ENCODE measurements at regions not wholly inside any gene's neighbourhood (a gene's known extent, or its start where the extent isn't known, plus 50 kb on each side); places are given as distances from the start of the nearest gene placed in this dataset.

DNA sequence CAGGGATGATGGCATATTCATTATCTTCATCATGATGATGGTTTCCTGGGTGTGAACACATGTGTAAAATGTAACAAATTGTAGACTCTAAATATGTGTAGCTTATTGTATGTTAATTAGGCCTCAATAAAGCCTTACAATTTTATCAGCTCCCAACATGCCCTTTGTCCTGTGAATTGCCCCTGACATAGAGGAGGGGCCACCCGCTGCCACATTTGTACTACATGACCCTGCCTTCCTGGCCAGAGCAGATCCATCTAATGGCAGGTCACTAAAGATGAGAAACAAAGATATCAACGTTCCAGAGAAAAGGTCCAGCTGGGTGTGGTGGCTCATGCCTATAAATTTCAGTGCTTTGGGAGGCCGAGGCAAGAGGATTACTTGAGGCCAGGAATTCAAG lies 117.2 kb downstream of the CAAP1 start:
- H3K9me3 ChIP-seq (ENCODE audit: low read depth): no peaks in the 10 kb centered on the region
- no peak for DNase-seq (ENCODE audit: low read depth in 1 of 2, low spot score in 1 of 2)
- H3K4me3 ChIP-seq: no peak overlapping the region
- H3K27me3 ChIP-seq: no peaks in the 10 kb centered on the region
- no peak overlapping the region for H3K27ac ChIP-seq
- H3K4me1 ChIP-seq (ENCODE audit: low read depth): no peaks in the 10 kb centered on the region
- no peak for TF ChIP-seq CTCF (IDR thresholded peaks at IDR 0.05; ENCODE audit: low read depth, low read length)
- H3K36me3 ChIP-seq: no peaks in the 10 kb centered on the region

DNA sequence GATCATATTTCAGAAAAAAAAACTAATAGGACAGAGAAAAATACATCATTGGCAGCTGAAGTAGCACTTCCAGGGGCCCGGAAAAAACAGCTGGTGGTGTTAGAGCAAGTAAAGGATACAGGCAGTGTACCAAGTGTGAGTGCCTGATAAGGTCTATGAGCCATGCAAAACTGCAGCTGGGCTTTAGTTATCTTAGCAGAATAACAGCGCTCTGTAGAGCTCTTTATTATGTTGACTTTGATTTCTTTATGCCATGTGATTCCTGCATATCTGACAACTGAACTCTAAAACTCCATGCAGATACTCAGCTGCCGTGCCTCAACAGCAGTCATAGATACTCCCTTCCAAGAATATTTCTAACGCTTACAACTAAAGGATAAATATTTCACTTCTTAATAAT lies 119.5 kb downstream of the CAAP1 start:
- no peak for TF ChIP-seq CTCF (IDR thresholded peaks at IDR 0.05; ENCODE audit: low read depth, low read length)
- Histone ChIP-seq H3K36me3 (no peaks in the 10 kb centered on the region), H3K27me3 (no peaks in the 10 kb centered on the region), H3K27ac (no peak overlapping the region), H3K4me1 (ENCODE audit: low read depth) (no peaks in the 10 kb centered on the region), H3K9me3 (ENCODE audit: low read depth) (no peaks in the 10 kb centered on the region), H3K4me3 (no peak overlapping the region)
- DNase-seq (ENCODE audit: low read depth in 1 of 2, low spot score in 1 of 2): no peak

- no peak for DNase-seq (ENCODE audit: low read depth in 1 of 2, low spot score in 1 of 2)
- no peaks in the 10 kb centered on the region for H3K36me3 ChIP-seq
- no peak overlapping the region for H3K4me3 ChIP-seq
- H3K4me1 ChIP-seq (ENCODE audit: low read depth): no peaks in the 10 kb centered on the region
- no peak overlapping the region for H3K27ac ChIP-seq
- no peaks in the 10 kb centered on the region for H3K27me3 ChIP-seq
- TF ChIP-seq CTCF (IDR thresholded peaks at IDR 0.05; ENCODE audit: low read depth, low read length): no peak
- H3K9me3 ChIP-seq (ENCODE audit: low read depth): no peaks in the 10 kb centered on the region
Measured at GRCh38 chr9:26770821-26771220, 121.8 kb downstream of the CAAP1 start.

- Histone ChIP-seq H3K27ac (no peak overlapping the region), H3K36me3 (no peaks in the 10 kb centered on the region), H3K27me3 (no peaks in the 10 kb centered on the region), H3K9me3 (ENCODE audit: low read depth) (no peaks in the 10 kb centered on the region), H3K4me3 (no peak overlapping the region), H3K4me1 (ENCODE audit: low read depth) (no peaks in the 10 kb centered on the region)
- no peak for DNase-seq (ENCODE audit: low read depth in 1 of 2, low spot score in 1 of 2)
- no peak for TF ChIP-seq CTCF (IDR thresholded peaks at IDR 0.05; ENCODE audit: low read depth, low read length)
Measured at GRCh38 chr9:26768145-26768544, 124.5 kb downstream of the CAAP1 start.

DNA sequence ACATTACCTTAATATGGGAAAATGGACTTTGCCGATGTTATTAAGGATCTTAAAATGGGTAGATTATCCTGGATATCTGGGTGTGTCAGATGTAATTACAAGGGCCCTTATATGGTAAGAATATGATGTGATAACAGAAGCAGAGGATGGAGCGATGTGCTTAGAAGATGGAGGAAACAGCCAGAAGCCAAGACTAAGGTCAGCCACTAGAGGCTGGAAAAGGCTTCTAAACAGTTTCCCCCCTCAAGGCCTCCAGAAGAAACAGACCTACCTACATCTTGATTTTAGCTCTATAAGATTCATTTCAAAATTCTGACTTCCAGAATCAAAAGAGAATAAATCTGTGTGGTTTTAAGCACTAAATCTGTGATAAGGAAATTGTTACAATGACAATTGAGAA lies 131.9 kb downstream of the CAAP1 start:
- no peak overlapping the region for H3K4me3 ChIP-seq
- no peak overlapping the region for H3K27ac ChIP-seq
- no peak for DNase-seq (ENCODE audit: low read depth in 1 of 2, low spot score in 1 of 2)
- no peaks in the 10 kb centered on the region for H3K36me3 ChIP-seq
- no peaks in the 10 kb centered on the region for H3K9me3 ChIP-seq (ENCODE audit: low read depth)
- H3K27me3 ChIP-seq: no peaks in the 10 kb centered on the region
- H3K4me1 ChIP-seq (ENCODE audit: low read depth): no peaks in the 10 kb centered on the region
- TF ChIP-seq CTCF (IDR thresholded peaks at IDR 0.05; ENCODE audit: low read depth, low read length): no peak

DNA sequence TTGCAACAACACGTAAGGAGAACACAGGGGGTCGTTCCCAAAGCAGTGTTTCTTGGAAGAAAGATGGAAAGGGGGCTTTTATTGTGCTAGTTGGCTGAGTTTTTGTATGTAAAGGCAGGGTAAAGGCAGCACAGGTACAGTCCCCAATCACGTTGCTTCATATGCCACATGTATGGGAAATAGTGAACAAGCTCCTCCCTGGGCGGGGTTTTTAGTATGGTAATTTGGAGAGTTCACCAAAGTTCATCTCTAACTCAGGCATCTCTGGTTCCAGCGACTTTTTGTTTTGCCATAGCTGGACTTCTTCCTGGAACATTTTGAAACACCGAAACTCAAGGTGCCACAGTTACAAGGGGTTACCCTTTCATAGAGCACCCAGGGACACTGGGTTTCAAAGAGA lies 133.9 kb downstream of the CAAP1 start:
- Histone ChIP-seq H3K27me3 (no peaks in the 10 kb centered on the region), H3K9me3 (ENCODE audit: low read depth) (no peaks in the 10 kb centered on the region), H3K4me1 (ENCODE audit: low read depth) (no peaks in the 10 kb centered on the region), H3K36me3 (no peaks in the 10 kb centered on the region), H3K27ac (no peak overlapping the region), H3K4me3 (no peak overlapping the region)
- no peak for DNase-seq (ENCODE audit: low read depth in 1 of 2, low spot score in 1 of 2)
- TF ChIP-seq CTCF (IDR thresholded peaks at IDR 0.05; ENCODE audit: low read depth, low read length): no peak
